Activated CD8-positive, alpha-beta T cell treated with anti-CD3 and anti-CD28 coated beads for 36 hours (primary cell): ENCODE measurements at regions not wholly inside any gene's neighbourhood (a gene's known extent, or its start where the extent isn't known, plus 50 kb on each side); places are given as distances from the start of the nearest gene placed in this dataset.

Experiments used
- ATAC-seq: fragments of 200-7000 bp; cut with Tn5 transposase; one replicate; pipeline ENCODE4 v1.10.0; 2021; ENCODE audit warnings: mild to moderate bottlenecking, moderate library complexity
- CTCF ChIA-PET: fragments of 350-600 bp; sonication (Branson Sonifier 250); formaldehyde crosslinking; loops from one replicate; lab custom pipeline; 2021; ENCODE audit warnings: antibody characterized with exemption; lab: Charles Lee
- POLR2A ChIA-PET: fragments of 350-600 bp; sonication (Branson Sonifier 250); formaldehyde crosslinking; loops from one replicate; lab custom pipeline; 2021; ENCODE audit warnings: antibody characterized with exemption; lab: Charles Lee
- DNase-seq: peaks from one replicate; pipeline ENCODE4 v3.0.0-alpha.2; 2020
- H3K27ac Mint-ChIP-seq: one replicate; pipeline ENCODE4 v1.8.0; 2021; ENCODE audit warnings: mild to moderate bottlenecking, mixed read lengths
- H3K27me3 Mint-ChIP-seq: one replicate; pipeline ENCODE4 v1.8.0; 2021; ENCODE audit warnings: mixed read lengths
- H3K36me3 Mint-ChIP-seq: one replicate; pipeline ENCODE4 v1.8.0; 2021; ENCODE audit warnings: low read depth, mixed read lengths
- H3K4me1 Mint-ChIP-seq: one replicate; pipeline ENCODE4 v1.8.0; 2021; ENCODE audit warnings: low read depth, mixed read lengths
- H3K4me3 Mint-ChIP-seq: one replicate; pipeline ENCODE4 v1.8.0; 2021; ENCODE audit warnings: mild to moderate bottlenecking, moderate library complexity, mixed read lengths
- H3K9me3 Mint-ChIP-seq: one replicate; pipeline ENCODE4 v1.8.0; 2021; ENCODE audit warnings: mixed read lengths
- intact Hi-C: fragments of 100-400 bp; cut with micrococcal nuclease; formaldehyde crosslinking; loops from one replicate; pipeline ENCODE4 v1.10.0; 2022
- TF ChIP-seq, protein P1 (sequence below): fragments of 200-600 bp; IDR thresholded peaks from one replicate; pipeline ENCODE4 v1.8.0; 2022; ENCODE audit warnings: antibody characterized with exemption, mild to moderate bottlenecking

DNA sequence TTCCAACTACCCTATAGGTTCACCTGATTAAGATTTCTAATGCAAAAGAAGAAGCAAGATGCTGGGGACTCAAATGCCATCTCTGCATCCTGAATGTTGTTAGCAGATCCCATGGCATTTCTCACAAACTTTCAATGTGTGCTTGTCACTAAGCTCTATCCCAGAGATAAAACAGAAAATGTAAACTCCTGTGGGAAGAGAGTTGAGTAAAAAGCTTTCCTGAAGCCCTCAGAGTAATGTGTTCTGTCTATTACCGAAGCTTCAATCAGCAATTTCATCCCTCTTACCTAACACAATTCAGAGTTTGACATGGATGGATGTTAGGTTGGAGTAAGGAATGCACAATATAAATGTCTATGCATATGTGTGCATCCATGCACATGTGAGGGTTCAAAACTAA lies 829.9 kb upstream of the PRMT6 start:
- ATAC-seq (no peak), DNase-seq (no peak)
- TF ChIP-seq, protein P1, sequence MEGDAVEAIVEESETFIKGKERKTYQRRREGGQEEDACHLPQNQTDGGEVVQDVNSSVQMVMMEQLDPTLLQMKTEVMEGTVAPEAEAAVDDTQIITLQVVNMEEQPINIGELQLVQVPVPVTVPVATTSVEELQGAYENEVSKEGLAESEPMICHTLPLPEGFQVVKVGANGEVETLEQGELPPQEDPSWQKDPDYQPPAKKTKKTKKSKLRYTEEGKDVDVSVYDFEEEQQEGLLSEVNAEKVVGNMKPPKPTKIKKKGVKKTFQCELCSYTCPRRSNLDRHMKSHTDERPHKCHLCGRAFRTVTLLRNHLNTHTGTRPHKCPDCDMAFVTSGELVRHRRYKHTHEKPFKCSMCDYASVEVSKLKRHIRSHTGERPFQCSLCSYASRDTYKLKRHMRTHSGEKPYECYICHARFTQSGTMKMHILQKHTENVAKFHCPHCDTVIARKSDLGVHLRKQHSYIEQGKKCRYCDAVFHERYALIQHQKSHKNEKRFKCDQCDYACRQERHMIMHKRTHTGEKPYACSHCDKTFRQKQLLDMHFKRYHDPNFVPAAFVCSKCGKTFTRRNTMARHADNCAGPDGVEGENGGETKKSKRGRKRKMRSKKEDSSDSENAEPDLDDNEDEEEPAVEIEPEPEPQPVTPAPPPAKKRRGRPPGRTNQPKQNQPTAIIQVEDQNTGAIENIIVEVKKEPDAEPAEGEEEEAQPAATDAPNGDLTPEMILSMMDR, result no peak
- intact Hi-C loops, result no loop called here
- Mint-ChIP-seq H3K4me3 (no peak overlapping the region), H3K36me3 (no peaks in the 10 kb centered on the region), H3K9me3 (peaks cover 3% of the 10 kb centered on the region), H3K27me3 (no peaks in the 10 kb centered on the region), H3K4me1 (no peaks in the 10 kb centered on the region), H3K27ac (no peak overlapping the region)
- ChIA-PET CTCF (no interaction called here), POLR2A (no interaction called here)

DNA sequence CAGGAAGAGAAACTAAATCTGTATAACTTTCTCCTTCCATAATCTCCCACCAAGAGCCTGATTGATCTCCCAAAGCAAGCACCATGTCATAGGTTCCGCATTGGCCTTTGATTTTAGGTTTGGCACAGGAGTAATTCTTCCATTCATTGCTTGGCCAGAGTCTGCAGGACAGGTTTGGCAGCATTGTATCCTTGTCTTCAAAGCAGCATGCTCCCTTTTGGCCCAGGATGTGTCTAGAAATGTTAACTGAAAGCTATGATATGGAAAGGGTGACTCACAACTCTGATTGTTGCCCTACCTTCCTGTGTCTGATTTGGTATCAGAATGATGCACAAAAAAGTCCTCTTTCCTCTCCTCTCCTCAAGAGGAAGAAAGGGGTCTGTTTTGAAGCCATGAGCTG lies 824.3 kb upstream of the PRMT6 start:
- POLR2A ChIA-PET, result no interaction called here
- H3K4me3 Mint-ChIP-seq, result no peak overlapping the region
- H3K9me3 Mint-ChIP-seq, result peaks cover 3% of the 10 kb centered on the region
- ATAC-seq (no peak), DNase-seq (no peak)
- intact Hi-C loops, result no loop called here
- no peak overlapping the region for H3K27ac Mint-ChIP-seq
- TF ChIP-seq, protein P1, result no peak
- no peaks in the 10 kb centered on the region for H3K27me3 Mint-ChIP-seq
- H3K36me3 Mint-ChIP-seq, result no peaks in the 10 kb centered on the region
- CTCF ChIA-PET, result no interaction called here
- no peaks in the 10 kb centered on the region for H3K4me1 Mint-ChIP-seq

DNA sequence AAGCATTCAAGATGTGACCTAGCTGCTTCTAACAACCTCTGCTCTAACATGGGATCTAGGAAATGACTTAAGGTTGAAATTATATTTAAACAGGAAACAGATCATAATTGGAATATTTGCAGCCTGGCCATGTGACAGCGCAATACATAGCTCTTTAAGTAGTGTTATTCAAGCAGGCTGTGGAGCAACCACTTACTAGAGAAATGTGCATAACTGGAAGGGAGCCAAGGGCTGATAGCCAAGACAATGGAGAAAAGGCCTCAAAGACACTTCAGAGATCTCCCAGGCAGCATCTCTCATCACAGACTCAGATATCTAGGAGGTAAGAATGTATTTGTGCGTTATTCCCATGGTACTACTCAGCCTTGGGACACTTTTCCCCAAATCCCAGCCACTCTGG lies 823.0 kb upstream of the PRMT6 start:
- no peaks in the 10 kb centered on the region for H3K27me3 Mint-ChIP-seq
- CTCF ChIA-PET, result no interaction called here

DNA sequence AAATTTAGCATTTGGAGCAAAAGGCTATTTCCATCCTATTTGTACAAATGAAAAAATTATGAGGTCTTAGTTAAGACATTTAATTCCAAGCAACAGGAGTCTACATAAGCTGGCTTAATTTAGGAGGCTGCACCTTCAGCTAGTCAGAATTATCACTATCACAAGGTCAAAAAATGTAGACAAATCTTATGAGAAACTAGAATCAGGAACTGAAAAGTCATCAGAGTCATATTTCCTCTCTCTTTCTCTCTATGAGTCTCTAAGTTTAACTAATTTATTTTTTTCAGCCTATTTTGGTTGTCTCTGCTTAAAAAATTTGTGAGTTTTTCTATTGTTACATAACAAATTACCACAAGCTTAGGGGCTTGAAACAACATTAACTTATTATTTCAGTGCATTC lies 807.1 kb upstream of the PRMT6 start:
- POLR2A ChIA-PET, result no interaction called here

More for the DNA sequence above, 823.0 kb upstream of the PRMT6 start:
- H3K27ac Mint-ChIP-seq, result no peak overlapping the region
- ATAC-seq, result no peak
- H3K9me3 Mint-ChIP-seq, result peaks cover 3% of the 10 kb centered on the region
- H3K4me3 Mint-ChIP-seq, result no peak overlapping the region
- TF ChIP-seq, protein P1, result no peak
- intact Hi-C loops, result no loop called here
- no peaks in the 10 kb centered on the region for H3K36me3 Mint-ChIP-seq
- no peak for DNase-seq
- H3K4me1 Mint-ChIP-seq, result no peaks in the 10 kb centered on the region
- POLR2A ChIA-PET, result no interaction called here

DNA sequence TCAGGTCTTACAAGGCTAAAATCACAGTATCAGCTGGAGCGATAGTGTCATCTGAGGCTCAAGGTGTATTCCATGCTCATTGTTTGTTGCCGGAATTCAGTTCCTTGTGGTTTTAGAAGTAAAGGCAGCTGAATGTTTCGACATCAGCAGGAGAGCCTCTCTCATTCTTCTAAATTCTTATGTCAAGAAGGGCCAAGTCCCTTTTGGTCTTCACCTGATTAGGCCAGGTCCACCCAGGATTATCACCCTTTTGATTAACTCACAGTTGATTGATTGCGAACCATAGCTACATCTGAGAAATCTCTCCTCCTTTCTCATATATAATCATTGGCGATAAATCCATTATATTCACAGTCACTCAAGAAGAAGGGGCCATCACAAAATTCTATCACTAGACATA lies 806.7 kb upstream of the PRMT6 start:
- intact Hi-C loops, result no loop called here
- Mint-ChIP-seq H3K9me3 (peaks cover 4% of the 10 kb centered on the region), H3K4me1 (no peaks in the 10 kb centered on the region), H3K27ac (no peak overlapping the region), H3K36me3 (no peaks in the 10 kb centered on the region), H3K4me3 (no peak overlapping the region), H3K27me3 (no peaks in the 10 kb centered on the region)
- ATAC-seq (no peak), DNase-seq (no peak)
- TF ChIP-seq, protein P1, result no peak
- CTCF ChIA-PET, result no interaction called here
- POLR2A ChIA-PET, result no interaction called here

More for the DNA sequence above, 807.1 kb upstream of the PRMT6 start:
- intact Hi-C loops, result no loop called here
- ATAC-seq, result no peak
- Mint-ChIP-seq H3K4me3 (no peak overlapping the region), H3K27me3 (no peaks in the 10 kb centered on the region), H3K9me3 (peaks cover 8% of the 10 kb centered on the region), H3K4me1 (no peaks in the 10 kb centered on the region), H3K36me3 (no peaks in the 10 kb centered on the region), H3K27ac (no peak overlapping the region)
- DNase-seq, result no peak
- TF ChIP-seq, protein P1, result no peak
- CTCF ChIA-PET, result no interaction called here
